ENCODE measurements at regions not wholly inside any gene's neighbourhood (a gene's known extent, or its start where the extent isn't known, plus 50 kb on each side); places are given as distances from the start of the nearest gene placed in this dataset.

- DNase-seq (ENCODE audit: low read depth) = no peak
Measured at GRCh38 chr5:116650964-116651363, 76.3 kb upstream of the SEMA6A start.

DNA sequence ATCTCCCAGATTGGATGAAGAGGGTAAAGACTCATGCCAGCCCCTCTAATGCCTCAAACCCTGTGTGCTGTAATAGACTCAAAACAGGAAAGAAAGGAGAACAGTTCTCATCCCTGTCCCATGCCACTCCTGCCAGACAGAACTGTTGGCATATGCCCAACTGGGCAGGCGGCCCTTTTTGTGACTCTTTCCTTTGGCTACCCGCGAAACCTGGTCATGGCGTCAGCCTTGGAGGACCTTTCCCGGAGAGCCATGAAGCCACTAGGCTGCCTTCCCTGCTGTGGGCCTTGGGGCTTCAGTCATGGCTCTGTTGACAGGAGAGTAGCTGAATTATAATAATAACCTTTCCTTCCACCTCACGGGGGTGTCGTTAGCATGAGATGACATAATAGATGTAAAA is 75.9 kb upstream of the SEMA6A start:
- no peak for DNase-seq (ENCODE audit: low read depth)

DNA sequence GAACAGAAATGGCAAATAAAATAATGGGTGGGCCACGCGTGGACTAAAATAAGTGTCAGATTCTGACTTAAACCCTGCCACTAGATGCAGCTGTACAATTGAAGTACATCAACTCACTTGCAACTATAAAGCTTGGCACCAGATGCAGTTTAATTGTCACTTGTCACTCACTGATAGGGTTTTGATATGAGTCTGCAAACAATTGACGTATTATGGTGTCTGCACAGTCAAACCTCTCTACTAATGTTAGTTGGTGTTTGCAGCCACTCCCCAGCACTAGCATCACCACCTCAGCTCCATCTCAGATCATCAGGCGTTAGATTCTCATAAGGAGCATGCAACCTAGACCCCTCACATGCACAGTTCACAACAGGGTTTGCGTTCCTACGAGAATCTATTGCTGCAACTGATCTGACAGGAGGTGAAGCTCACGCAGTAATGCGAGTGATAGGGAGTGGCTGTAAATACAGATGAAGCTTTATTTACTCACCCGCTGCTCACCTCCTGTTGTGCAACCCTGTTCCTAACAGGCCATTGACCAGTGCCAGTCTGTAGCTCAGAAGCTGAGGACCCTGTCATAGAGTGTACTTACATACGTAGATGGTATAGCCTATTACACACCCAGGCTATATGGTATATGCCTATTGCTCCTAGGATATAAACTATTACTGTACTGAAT is 72.1 kb upstream of the SEMA6A start:
- no peak for DNase-seq (ENCODE audit: low read depth)

- no peak for DNase-seq (ENCODE audit: low read depth)
Measured at GRCh38 chr5:116645627-116646026, 71.0 kb upstream of the SEMA6A start.

GRCh38 chr5:116640236-116640635 is 65.6 kb upstream of the SEMA6A start:
- DNase-seq (ENCODE audit: low read depth) = no peak

DNA sequence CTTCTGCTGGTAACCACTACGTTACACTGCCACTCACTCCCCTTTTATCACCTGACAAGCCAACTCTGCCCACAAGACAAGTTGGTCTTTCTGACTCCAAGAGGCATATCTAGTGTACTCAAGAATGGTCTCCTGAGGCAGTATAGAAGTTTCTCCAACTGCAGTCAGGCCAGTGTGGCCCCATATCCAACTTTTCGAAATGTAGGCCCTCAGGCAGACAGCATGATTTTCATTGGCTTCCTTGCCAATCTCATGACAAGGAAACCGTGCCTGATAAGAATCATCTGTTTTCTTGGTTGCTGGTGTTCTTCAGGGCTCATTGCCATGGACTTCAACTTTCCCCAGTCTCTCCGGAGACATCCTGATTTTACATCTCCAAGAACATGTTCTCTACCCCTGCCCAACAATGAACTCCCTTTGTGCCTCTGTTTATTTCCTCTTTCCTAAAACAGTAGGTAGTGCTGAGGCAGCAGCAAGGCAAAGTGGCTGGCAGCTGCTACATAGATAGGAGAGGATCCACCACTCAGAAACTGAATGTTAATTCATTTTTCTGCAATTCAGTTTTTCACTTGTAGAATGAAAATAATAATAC is 62.6 kb upstream of the SEMA6A start:
- DNase-seq (ENCODE audit: low read depth) = no peak

GRCh38 chr5:116632890-116633289 is 58.3 kb upstream of the SEMA6A start:
- DNase-seq (ENCODE audit: low read depth) = no peak

DNA sequence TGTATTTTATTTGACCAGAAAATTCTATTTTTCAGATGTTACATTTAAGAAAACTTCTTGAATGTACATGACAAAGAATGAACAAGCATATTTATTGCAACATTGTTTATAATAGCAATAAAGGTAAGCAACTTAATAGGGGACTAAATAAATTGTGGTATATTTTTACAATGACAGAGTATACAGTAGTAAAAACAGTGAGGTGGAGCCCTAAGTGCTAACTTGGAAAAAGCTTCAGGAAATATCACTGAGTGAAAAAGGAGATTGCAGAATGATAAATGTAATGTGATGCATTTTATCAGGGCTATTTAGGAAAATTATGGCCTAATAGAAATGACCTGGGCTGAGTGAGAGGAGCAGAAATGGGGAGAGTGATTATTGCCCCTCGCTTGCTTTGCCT is 56.5 kb upstream of the SEMA6A start:
- DNase-seq (ENCODE audit: low read depth) = no peak

DNA sequence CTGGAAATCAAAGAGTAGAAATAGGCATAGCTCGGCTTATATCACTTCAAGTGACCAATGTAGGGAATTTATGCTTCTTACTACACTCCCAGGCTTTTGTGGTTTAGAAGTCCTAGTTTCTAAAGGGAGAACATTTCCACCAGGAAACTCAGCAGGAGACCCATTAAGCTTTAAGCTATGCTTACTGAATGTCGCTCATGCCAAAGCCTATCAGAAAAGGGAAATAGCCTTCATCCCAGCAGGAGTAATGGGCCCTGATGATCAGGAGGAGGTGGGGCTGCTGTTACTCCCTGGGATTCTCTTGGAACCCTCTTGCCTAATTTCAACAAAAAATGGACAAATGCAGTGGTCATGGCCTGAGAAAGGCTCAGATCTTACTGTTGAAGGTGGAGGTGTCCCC is 54.5 kb upstream of the SEMA6A start:
- no peak for DNase-seq (ENCODE audit: low read depth)

DNA sequence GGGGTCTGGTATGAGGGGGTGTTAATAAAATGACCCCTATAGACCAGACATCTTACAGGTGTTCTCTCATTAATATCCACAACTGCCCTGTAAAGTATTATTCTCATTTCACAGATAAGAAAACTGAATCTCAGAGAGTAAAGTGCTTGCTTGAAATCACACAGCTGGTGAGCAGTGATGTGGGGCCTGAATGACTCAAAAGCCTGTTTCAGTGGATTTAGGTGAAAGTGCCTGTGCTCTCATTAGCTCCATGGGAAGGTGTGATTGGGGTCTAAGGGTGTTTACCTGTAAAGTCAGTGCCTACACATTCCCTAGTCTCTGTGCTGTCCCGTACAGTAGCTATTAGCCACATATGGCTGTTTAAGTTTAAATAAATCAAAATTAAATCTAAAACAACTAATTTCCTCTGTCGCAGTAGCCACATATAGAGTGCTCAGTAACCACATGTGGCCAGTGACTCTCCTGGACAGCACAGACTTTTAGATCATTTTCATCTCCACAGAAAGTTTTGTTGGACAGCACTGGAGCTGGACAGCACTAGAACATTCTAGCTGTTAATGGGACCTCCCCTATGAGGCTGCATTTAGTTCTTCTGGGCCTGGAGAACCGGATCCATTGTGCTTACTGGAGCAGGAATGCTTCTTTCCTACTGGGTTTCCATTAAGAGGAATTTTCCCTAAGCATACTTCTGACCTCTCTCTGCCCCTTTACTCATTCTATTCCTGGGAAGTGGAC is 52.5 kb upstream of the SEMA6A start:
- DNase-seq (ENCODE audit: low read depth) = no peak

- DNase-seq (ENCODE audit: low read depth) = no peak
Measured at GRCh38 chr5:116626272-116626723, 51.7 kb upstream of the SEMA6A start.
